PC-3 (cell line): ENCODE measurements at regions not wholly inside any gene's neighbourhood (a gene's known extent, or its start where the extent isn't known, plus 50 kb on each side); places are given as distances from the start of the nearest gene placed in this dataset.

ENCODE experiments used
- ATAC-seq: fragments of 200-7000 bp; cut with Tn5 transposase; 2 replicates; pipeline ENCODE4 v1.9.1; 2020; ENCODE audit warnings: mild to moderate bottlenecking, moderate library complexity
- BruUV-seq: library from RNA; stranded (reverse); fragments of 400-500 nt; replicated peaks from 2 replicates; lab custom pipeline; 2021; lab: Mats Ljungman, UMichigan
- CTCF ChIA-PET: fragments of 300-600 bp; sonication (Branson Sonifier 250); formaldehyde crosslinking; loops from one replicate; lab custom pipeline; 2022; ENCODE audit warnings: antibody characterized with exemption; lab: Charles Lee
- POLR2A ChIA-PET: fragments of 300-600 bp; sonication (Branson Sonifier 250); formaldehyde crosslinking; loops from one replicate; lab custom pipeline; 2022; ENCODE audit warnings: antibody characterized with exemption; ENCODE audit not compliant: unreplicated experiment; lab: Charles Lee
- DNase-seq: peaks from one replicate; pipeline ENCODE4 v3.0.0-alpha.2; 2015
- H2AFZ ChIP-seq: fragments of 300-600 bp; sonication (generic); 2 replicates; pipeline ENCODE4 v1.6.0; 2016; ENCODE audit warnings: antibody characterized with exemption, low read length
- H3F3A ChIP-seq: fragments of 300-600 bp; sonication (generic); one replicate; pipeline ENCODE4 v1.6.0; 2017; ENCODE audit warnings: antibody characterized with exemption, low read length, control low read depth, mild to moderate bottlenecking; ENCODE audit not compliant: unreplicated experiment
- H3K27ac ChIP-seq: fragments of 300-600 bp; sonication (generic); 2 replicates; pipeline ENCODE4 v1.5.1; 2016; ENCODE audit warnings: mild to moderate bottlenecking, low read length
- H3K27me3 ChIP-seq: fragments of 300-600 bp; sonication (generic); 2 replicates; pipeline ENCODE4 v1.6.1; 2016; ENCODE audit warnings: low read length, mixed read lengths
- H3K36me3 ChIP-seq: fragments of 300-600 bp; sonication (generic); 2 replicates; pipeline ENCODE4 v1.6.1; 2016; ENCODE audit warnings: low read depth, mixed run types, low read length, mixed read lengths
- H3K4me1 ChIP-seq: fragments of 300-600 bp; sonication (generic); 2 replicates; pipeline ENCODE4 v1.5.1; 2016; ENCODE audit warnings: low read length; ENCODE audit not compliant: insufficient read depth
- H3K4me2 ChIP-seq: fragments of 300-600 bp; sonication (generic); 2 replicates; pipeline ENCODE4 v1.6.0; 2016; ENCODE audit warnings: low read length
- H3K4me3 ChIP-seq: fragments of 300-600 bp; sonication (generic); 2 replicates; pipeline ENCODE4 v1.5.1; 2016; ENCODE audit warnings: mild to moderate bottlenecking, low read length, mixed read lengths
- H3K79me2 ChIP-seq: fragments of 300-600 bp; sonication (generic); 2 replicates; pipeline ENCODE4 v1.6.1; 2017; ENCODE audit warnings: low read length, mixed read lengths
- H3K9ac ChIP-seq: fragments of 300-600 bp; sonication (generic); 2 replicates; pipeline ENCODE4 v1.6.0; 2016; ENCODE audit warnings: mild to moderate bottlenecking, low read length
- H3K9me2 ChIP-seq: fragments of 300-600 bp; sonication (generic); replicated peaks from 2 replicates; pipeline ENCODE4 v1.6.1; 2016; ENCODE audit warnings: mixed run types, low read length, mixed read lengths
- H3K9me3 ChIP-seq: fragments of 300-600 bp; sonication (generic); 2 replicates; pipeline ENCODE4 v1.6.1; 2016; ENCODE audit warnings: low read length, mixed read lengths
- H4K20me1 ChIP-seq: fragments of 300-600 bp; sonication (generic); 2 replicates; pipeline ENCODE4 v1.6.1; 2016; ENCODE audit warnings: low read length, mixed read lengths
- CTCF ChIP-seq: fragments of 300-600 bp; sonication (generic); conservative IDR thresholded peaks from 2 replicates; pipeline ENCODE4 v1.5.1; 2017; ENCODE audit warnings: antibody characterized with exemption, low read depth, mild to moderate bottlenecking, low read length
- EZH2 ChIP-seq: fragments of 300-600 bp; sonication (generic); IDR thresholded peaks from one replicate; pipeline ENCODE4 v1.6.1; 2017; ENCODE audit warnings: antibody characterized with exemption, mild to moderate bottlenecking, low read length; ENCODE audit not compliant: unreplicated experiment
- EZH2phosphoT487 ChIP-seq: fragments of 300-600 bp; sonication (generic); IDR thresholded peaks from 2 replicates; pipeline ENCODE4 v1.6.1; 2018; ENCODE audit warnings: mild to moderate bottlenecking, antibody characterized with exemption, low read length, borderline replicate concordance
- intact Hi-C: fragments of 100-400 bp; cut with micrococcal nuclease; formaldehyde crosslinking; loops from 2 replicates; pipeline ENCODE4 v1.9.0; 2023

- Histone ChIP-seq H3K27ac (no peak overlapping the region), H3K9ac (no peak overlapping the region), H3K4me3 (no peak overlapping the region), H3K4me2 (no peak overlapping the region), H3K36me3 (no peaks in the 10 kb centered on the region), H3K27me3 (peaks cover 10% of the 10 kb centered on the region; the same call in 1 of the 2 replicates), H4K20me1 (no peaks in the 10 kb centered on the region), H3K9me3 (no peaks in the 10 kb centered on the region), H3K9me2 (no peaks in the 10 kb centered on the region), H3K79me2 (no peaks in the 10 kb centered on the region), H3K4me1 (no peaks in the 10 kb centered on the region), H3F3A (no peaks in the 10 kb centered on the region), H2AFZ (no peak overlapping the region)
- ATAC-seq (peak; percentile 64; the same call in 1 of the 2 replicates), DNase-seq (peak; percentile 68)
- TF ChIP-seq EZH2, result no peak
- no peak for TF ChIP-seq EZH2phosphoT487
- peak; percentile 92 for TF ChIP-seq CTCF
- intact Hi-C loops, result loop anchor here (1.0 kb wide), 3 partner anchors 159 to 659 kb away; no protein-coding TSS in a partner anchor
- POLR2A ChIA-PET, result no interaction called here
- CTCF ChIA-PET, result interaction anchor here (0.6 to 0.8 kb wide), 2 partner anchors 158 to 350 kb away, joined by 3 to 6 read pairs; no protein-coding TSS in a partner anchor
- BruUV-seq, result no TSS peak
These were observed 182.3 kb downstream of the RDH14 start for GRCh38 chr2:18378020-18378653.

GRCh38 chr2:18376936-18377335 is 183.5 kb downstream of the RDH14 start:
- POLR2A ChIA-PET, result no interaction called here
- no peaks in the 10 kb centered on the region for H4K20me1 ChIP-seq
- H3K9me3 ChIP-seq, result no peaks in the 10 kb centered on the region
- H3K4me1 ChIP-seq, result no peaks in the 10 kb centered on the region
- no peak for DNase-seq
- no peaks in the 10 kb centered on the region for H3K79me2 ChIP-seq
- H3F3A ChIP-seq, result no peaks in the 10 kb centered on the region
- H3K36me3 ChIP-seq, result no peaks in the 10 kb centered on the region
- no peak for ATAC-seq
- H2AFZ ChIP-seq, result no peak overlapping the region
- CTCF ChIA-PET, result no interaction called here
- H3K27me3 ChIP-seq, result peaks cover 22% of the 10 kb centered on the region; the same call in 1 of the 2 replicates
- no peak overlapping the region for H3K4me2 ChIP-seq
- no peak overlapping the region for H3K27ac ChIP-seq
- intact Hi-C loops, result no loop called here
- no peaks in the 10 kb centered on the region for H3K9me2 ChIP-seq
- H3K4me3 ChIP-seq, result no peak overlapping the region
- TF ChIP-seq EZH2phosphoT487 (no peak), CTCF (no peak), EZH2 (no peak)
- no peak overlapping the region for H3K9ac ChIP-seq
- BruUV-seq, result no TSS peak

- BruUV-seq, result no TSS peak
- DNase-seq (no peak), ATAC-seq (no peak)
- Histone ChIP-seq H3K4me3 (no peak overlapping the region), H3K27ac (no peak overlapping the region), H3K27me3 (peaks cover 37% of the 10 kb centered on the region; the same call in 1 of the 2 replicates), H3K79me2 (no peaks in the 10 kb centered on the region), H3K9ac (no peak overlapping the region), H3K9me3 (no peaks in the 10 kb centered on the region), H3K4me2 (no peak overlapping the region), H3K36me3 (no peaks in the 10 kb centered on the region), H3K9me2 (no peaks in the 10 kb centered on the region), H2AFZ (no peak overlapping the region), H4K20me1 (no peaks in the 10 kb centered on the region), H3K4me1 (0 out of 2 replicates have a peak, but pooled peaks cover 4% of the 10 kb centered on the region), H3F3A (no peaks in the 10 kb centered on the region)
- intact Hi-C loops, result no loop called here
- TF ChIP-seq EZH2 (no peak), CTCF (no peak), EZH2phosphoT487 (no peak)
- CTCF ChIA-PET, result no interaction called here
- POLR2A ChIA-PET, result no interaction called here
These were observed 186.8 kb downstream of the RDH14 start for GRCh38 chr2:18373664-18374063.
